CD14-positive monocyte (primary cell): ENCODE measurements at regions not wholly inside any gene's neighbourhood (a gene's known extent, or its start where the extent isn't known, plus 50 kb on each side); places are given as distances from the start of the nearest gene placed in this dataset.

Experiments
- DNase-seq, 3 donors: peaks; one replicate each; pipeline ENCODE4 v3.0.0-alpha.2; 2011 to 2022
- H2AFZ ChIP-seq: 2 replicates; pipeline ENCODE4 v1.6.0; 2012; ENCODE audit warnings: mild to moderate bottlenecking, low read depth, low read length, inconsistent platforms; ENCODE audit not compliant: insufficient read depth, poor library complexity, severe bottlenecking
- H3K27ac ChIP-seq, 2 donors: 1 replicate in 1 of 2; 2 replicates in 1 of 2; pipeline ENCODE4 v1.5.1; 2012 to 2013; ENCODE audit warnings: low read length in 2 of 2, control low read depth in 1 of 2, inconsistent platforms in 1 of 2, low read depth in 1 of 2, mild to moderate bottlenecking in 1 of 2
- H3K27me3 ChIP-seq, 2 donors: one replicate each; pipeline versions ENCODE4 v1.6.0 to v1.6.1; 2011 to 2013; ENCODE audit warnings: low read length in 2 of 2; ENCODE audit not compliant: control insufficient read depth in 2 of 2, insufficient read depth in 2 of 2
- H3K36me3 ChIP-seq, 2 donors: replicated peaks in 1 of 2; 1 replicate in 1 of 2; 2 replicates in 1 of 2; pipeline versions ENCODE4 v1.5.1 to v1.6.1; 2012 to 2013; ENCODE audit warnings: low read length in 2 of 2, control low read depth in 1 of 2, inconsistent platforms in 1 of 2, mild to moderate bottlenecking in 1 of 2; ENCODE audit not compliant: insufficient read depth in 2 of 2, control insufficient read depth in 1 of 2
- H3K4me1 ChIP-seq, 2 donors: 1 replicate in 1 of 2; 2 replicates in 1 of 2; pipeline versions ENCODE4 v1.5.1 to v1.6.1; 2012 to 2013; ENCODE audit warnings: low read length in 2 of 2, control low read depth in 1 of 2, inconsistent platforms in 1 of 2, mild to moderate bottlenecking in 1 of 2, moderate library complexity in 1 of 2; ENCODE audit not compliant: insufficient read depth in 2 of 2, control insufficient read depth in 1 of 2
- H3K4me2 ChIP-seq: replicated peaks from 2 replicates; pipeline ENCODE3; 2012; ENCODE audit warnings: low read length, moderate library complexity, mild to moderate bottlenecking; ENCODE audit not compliant: poor library complexity, severe bottlenecking; ENCODE audit errors: extremely low read depth
- H3K4me3 ChIP-seq, 3 experiments: fragments of 200-600 bp in 1 of 3; sonication (generic) in 1 of 3; replicated peaks in 1 of 3; 1 replicate in 2 of 3; 2 replicates in 1 of 3; pipeline ENCODE4 v1.5.1; 2011 to 2013; ENCODE audit warnings: low read length in 3 of 3, mild to moderate bottlenecking in 3 of 3, control low read depth in 2 of 3, low read depth in 2 of 3, inconsistent platforms in 1 of 3, moderate library complexity in 1 of 3
- H3K79me2 ChIP-seq: 2 replicates; pipeline ENCODE4 v1.6.0; 2012; ENCODE audit warnings: mild to moderate bottlenecking, control low read depth, inconsistent platforms, low read length, moderate library complexity; ENCODE audit not compliant: insufficient read depth
- H3K9ac ChIP-seq: 2 replicates; pipeline ENCODE4 v1.6.0; 2017; ENCODE audit warnings: low read length, mild to moderate bottlenecking; ENCODE audit not compliant: insufficient read depth, poor library complexity, severe bottlenecking
- H3K9me3 ChIP-seq, 2 donors: replicated peaks in 1 of 2; 1 replicate in 1 of 2; 2 replicates in 1 of 2; pipeline versions ENCODE4 v1.5.1 to v1.6.1; 2012 to 2013; ENCODE audit warnings: low read length in 2 of 2, control low read depth in 1 of 2; ENCODE audit not compliant: control insufficient read depth in 1 of 2, insufficient read depth in 1 of 2
- H4K20me1 ChIP-seq: 2 replicates; pipeline ENCODE4 v1.6.0; 2012; ENCODE audit warnings: mild to moderate bottlenecking, low read length, control low read depth, moderate library complexity; ENCODE audit not compliant: insufficient read depth
- H3K27ac Mint-ChIP-seq, 7 donors: one replicate each; pipeline ENCODE4 v1.8.0; 2020; ENCODE audit warnings: mild to moderate bottlenecking in 7 of 7, mixed read lengths in 7 of 7, moderate library complexity in 6 of 7, inconsistent platforms in 2 of 7
- H3K27me3 Mint-ChIP-seq, 3 donors: one replicate each; pipeline ENCODE4 v1.8.0; 2021 to 2022; ENCODE audit warnings: low read depth in 3 of 3, mild to moderate bottlenecking in 3 of 3, mixed read lengths in 3 of 3, moderate library complexity in 3 of 3, inconsistent platforms in 1 of 3
- H3K36me3 Mint-ChIP-seq, 2 donors: one replicate each; pipeline ENCODE4 v1.8.0; 2020; ENCODE audit warnings: mixed read lengths in 2 of 2, inconsistent platforms in 1 of 2, mild to moderate bottlenecking in 1 of 2
- H3K4me1 Mint-ChIP-seq: one replicate; pipeline ENCODE4 v1.8.0; 2020; ENCODE audit warnings: mild to moderate bottlenecking, mixed read lengths
- H3K4me3 Mint-ChIP-seq, 2 donors: one replicate each; pipeline ENCODE4 v1.8.0; 2020; ENCODE audit warnings: mild to moderate bottlenecking in 2 of 2, mixed read lengths in 2 of 2, moderate library complexity in 1 of 2
- H3K9me3 Mint-ChIP-seq, 7 donors: one replicate each; pipeline ENCODE4 v1.8.0; 2020 to 2022; ENCODE audit warnings: mixed read lengths in 7 of 7, mild to moderate bottlenecking in 6 of 7, moderate library complexity in 6 of 7, inconsistent platforms in 2 of 7
- CTCF ChIP-seq: fragments of 200-600 bp; IDR thresholded peaks from one replicate; pipeline ENCODE4 v1.8.0; 2022; ENCODE audit warnings: antibody characterized with exemption, mild to moderate bottlenecking
- intact Hi-C, 2 donors: fragments of 100-400 bp; cut with micrococcal nuclease; formaldehyde crosslinking; loops; one replicate each; pipeline versions ENCODE4 v1.15.0 to v1.15.1; 2023

DNA sequence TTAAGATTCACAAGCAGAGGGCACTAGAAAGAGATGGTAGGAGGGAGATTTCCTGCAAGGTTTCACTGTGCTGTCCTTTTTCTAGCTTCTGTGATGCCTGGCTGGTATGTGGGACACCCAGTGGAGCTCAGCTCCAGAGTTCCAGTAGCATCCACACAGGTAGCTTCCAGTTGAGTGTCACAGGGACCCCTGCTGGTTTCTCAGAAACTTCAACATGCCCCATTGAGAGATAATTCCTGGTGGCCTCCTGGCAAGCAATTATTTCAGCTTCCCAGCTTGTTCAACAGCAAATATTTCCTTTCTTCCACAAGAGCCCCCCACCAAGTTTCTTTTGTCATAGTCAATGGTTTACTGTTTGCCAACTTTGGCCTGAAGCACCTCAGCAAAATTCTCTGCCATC is 858.7 kb downstream of the REEP3 start:
- Histone ChIP-seq H3K4me3 (no peak overlapping the region), H3K9me3 (no peaks in the 10 kb centered on the region), H3K36me3 (no peaks in the 10 kb centered on the region), H3K4me1 (no peaks in the 10 kb centered on the region), H3K27ac (no peak overlapping the region), H3K4me2 (no peak overlapping the region), H2AFZ (no peak overlapping the region), H3K79me2 (no peaks in the 10 kb centered on the region), H3K9ac (no peak overlapping the region), H3K27me3 (no peaks in the 10 kb centered on the region), H4K20me1 (no peaks in the 10 kb centered on the region)
- Mint-ChIP-seq H3K27ac (no peak overlapping the region), H3K36me3 (no peaks in the 10 kb centered on the region), H3K9me3 (peaks cover 0 to 2% (median 0%) of the 10 kb centered on the region in 7 donors), H3K4me3 (no peak overlapping the region), H3K27me3 (peaks cover 0 to 2% (median 1%) of the 10 kb centered on the region in 3 donors), H3K4me1 (no peaks in the 10 kb centered on the region)
- DNase-seq, result no peak
- no peak for TF ChIP-seq CTCF
- intact Hi-C loops, result no loop called here

GRCh38 chr10:64385355-64385754 is 864.2 kb downstream of the REEP3 start:
- H3K79me2 ChIP-seq, result no peaks in the 10 kb centered on the region
- H3K9me3 Mint-ChIP-seq, result peaks cover 0 to 5% (median 0%) of the 10 kb centered on the region in 7 donors
- no peaks in the 10 kb centered on the region for H3K36me3 Mint-ChIP-seq
- no peak overlapping the region for H3K27ac Mint-ChIP-seq
- H3K9me3 ChIP-seq, result no peaks in the 10 kb centered on the region
- H4K20me1 ChIP-seq, result no peaks in the 10 kb centered on the region
- no peak overlapping the region for H3K4me2 ChIP-seq
- H3K27ac ChIP-seq, result no peak overlapping the region
- H2AFZ ChIP-seq, result no peak overlapping the region
- intact Hi-C loops, result no loop called here
- DNase-seq, result no peak
- no peak overlapping the region for H3K9ac ChIP-seq
- no peaks in the 10 kb centered on the region for H3K4me1 Mint-ChIP-seq
- H3K27me3 Mint-ChIP-seq, result peaks cover 1 to 2% (median 1%) of the 10 kb centered on the region in 3 donors
- no peak overlapping the region for H3K4me3 ChIP-seq
- no peaks in the 10 kb centered on the region for H3K36me3 ChIP-seq
- H3K4me1 ChIP-seq, result no peaks in the 10 kb centered on the region
- H3K4me3 Mint-ChIP-seq, result no peak overlapping the region
- no peaks in the 10 kb centered on the region for H3K27me3 ChIP-seq
- no peak for TF ChIP-seq CTCF
